Breast epithelium (tissue), 3 donors: ENCODE measurements at regions not wholly inside any gene's neighbourhood (a gene's known extent, or its start where the extent isn't known, plus 50 kb on each side); places are given as distances from the start of the nearest gene placed in this dataset.

ENCODE experiments used
- CTCF ChIP-seq, 3 donors: fragments of 450-650 bp; IDR thresholded peaks; one replicate each; pipeline ENCODE4 v1.5.1; 2016 to 2017; ENCODE audit warnings: antibody characterized with exemption in 3 of 3, mild to moderate bottlenecking in 3 of 3, moderate library complexity in 3 of 3
- POLR2AphosphoS5 ChIP-seq, 3 donors: sonication (generic); formaldehyde crosslinking; IDR thresholded peaks; one replicate each; pipeline ENCODE4 v1.6.1; 2017; ENCODE audit warnings: antibody characterized with exemption in 3 of 3

GRCh38 chr11:122204206-122204605 is 88.2 kb upstream of the BLID start:
- TF ChIP-seq CTCF (IDR thresholded peaks at IDR 0.05) = no peak
- no peak for TF ChIP-seq POLR2AphosphoS5 (IDR thresholded peaks at IDR 0.05)
